ENCODE measurements at regions not wholly inside any gene's neighbourhood (a gene's known extent, or its start where the extent isn't known, plus 50 kb on each side); places are given as distances from the start of the nearest gene placed in this dataset.

- no peak overlapping the region for H3K4me3 ChIP-seq (replicated peaks; ENCODE audit: low read depth, low read length)
- no peak for DNase-seq (ENCODE audit: low read depth)
- no peak for TF ChIP-seq CTCF (IDR thresholded peaks at IDR 0.05; ENCODE audit: low read length, missing control alignments)
Measured at GRCh38 chrX:122244080-122244479, 940.0 kb upstream of the GRIA3 start.

- no peak overlapping the region for H3K4me3 ChIP-seq (replicated peaks; ENCODE audit: low read depth, low read length)
- no peak for TF ChIP-seq CTCF (IDR thresholded peaks at IDR 0.05; ENCODE audit: low read length, missing control alignments)
- DNase-seq (ENCODE audit: low read depth) = no peak
Measured at GRCh38 chrX:122245175-122245574, 938.9 kb upstream of the GRIA3 start.

GRCh38 chrX:122245943-122246342 is 938.1 kb upstream of the GRIA3 start:
- TF ChIP-seq CTCF (IDR thresholded peaks at IDR 0.05; ENCODE audit: low read length, missing control alignments) = no peak
- DNase-seq (ENCODE audit: low read depth) = no peak
- H3K4me3 ChIP-seq (replicated peaks; ENCODE audit: low read depth, low read length) = no peak overlapping the region

- no peak for TF ChIP-seq CTCF (IDR thresholded peaks at IDR 0.05; ENCODE audit: low read length, missing control alignments)
- no peak overlapping the region for H3K4me3 ChIP-seq (replicated peaks; ENCODE audit: low read depth, low read length)
- DNase-seq (ENCODE audit: low read depth) = no peak
Measured at GRCh38 chrX:122246937-122247336, 937.1 kb upstream of the GRIA3 start.

- H3K4me3 ChIP-seq (replicated peaks; ENCODE audit: low read depth, low read length) = no peak overlapping the region
- DNase-seq (ENCODE audit: low read depth) = no peak
- no peak for TF ChIP-seq CTCF (IDR thresholded peaks at IDR 0.05; ENCODE audit: low read length, missing control alignments)
Measured at GRCh38 chrX:122248681-122249080, 935.4 kb upstream of the GRIA3 start.

GRCh38 chrX:122252454-122252853 is 931.6 kb upstream of the GRIA3 start:
- no peak for DNase-seq (ENCODE audit: low read depth)
- H3K4me3 ChIP-seq (replicated peaks; ENCODE audit: low read depth, low read length) = no peak overlapping the region
- no peak for TF ChIP-seq CTCF (IDR thresholded peaks at IDR 0.05; ENCODE audit: low read length, missing control alignments)

GRCh38 chrX:122268353-122268752 is 915.7 kb upstream of the GRIA3 start:
- DNase-seq (ENCODE audit: low read depth) = no peak
- TF ChIP-seq CTCF (IDR thresholded peaks at IDR 0.05; ENCODE audit: low read length, missing control alignments) = no peak
- no peak overlapping the region for H3K4me3 ChIP-seq (replicated peaks; ENCODE audit: low read depth, low read length)

Measured in fibroblast of pulmonary artery (primary cell).